ENCODE measurements at regions not wholly inside any gene's neighbourhood (a gene's known extent, or its start where the extent isn't known, plus 50 kb on each side); places are given as distances from the start of the nearest gene placed in this dataset.

DNA sequence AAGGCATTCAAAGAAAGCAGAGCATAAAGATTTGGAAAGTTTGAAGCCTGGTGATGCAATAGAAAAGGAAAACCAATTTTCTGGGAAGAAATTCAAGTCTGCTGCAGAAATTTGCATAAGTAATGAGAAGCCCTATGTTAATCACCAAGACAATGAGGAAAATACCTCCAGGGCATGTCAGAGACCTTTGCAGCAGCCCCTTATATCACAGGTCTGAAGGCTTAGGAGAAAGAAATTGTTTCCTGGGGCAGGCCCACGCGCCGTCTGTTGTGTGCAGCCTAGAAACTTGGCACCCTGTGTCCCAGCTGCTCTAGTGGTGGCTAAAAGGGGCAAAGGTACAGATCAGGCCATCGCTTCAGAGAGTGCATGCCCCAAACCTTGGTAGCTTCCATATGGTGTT is 495.3 kb upstream of the CDH6 start:
- DNase-seq: no peak

GRCh38 chr5:30693326-30693725 is 500.2 kb upstream of the CDH6 start:
- DNase-seq: no peak

GRCh38 chr5:30690931-30691330 is 502.6 kb upstream of the CDH6 start:
- no peak for DNase-seq

DNA sequence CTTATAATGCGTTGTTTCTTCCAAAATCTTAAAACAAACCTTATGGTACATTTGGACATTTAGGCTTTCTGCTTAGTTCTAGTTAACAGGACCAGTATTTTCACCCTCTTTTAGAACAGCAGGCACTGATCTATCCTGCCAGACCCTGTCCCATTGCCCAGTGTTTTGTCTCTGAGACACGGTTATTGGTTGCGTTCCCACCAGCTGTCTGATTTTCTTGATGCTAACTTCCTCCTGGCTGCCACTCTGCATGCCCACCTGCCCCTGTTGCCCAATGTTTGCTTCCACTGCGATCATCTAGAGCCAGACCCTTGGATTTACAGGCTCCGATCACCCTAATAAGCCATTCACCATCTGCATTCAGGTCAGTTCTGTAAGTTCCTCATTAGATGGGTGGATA is 506.0 kb upstream of the CDH6 start:
- no peak for DNase-seq

GRCh38 chr5:30686530-30686929 is 507.0 kb upstream of the CDH6 start:
- DNase-seq: no peak

- no peak for DNase-seq
Measured at GRCh38 chr5:30676223-30676840, 517.2 kb upstream of the CDH6 start.

- DNase-seq: no peak
Measured at GRCh38 chr5:30667293-30667692, 526.2 kb upstream of the CDH6 start.

DNA sequence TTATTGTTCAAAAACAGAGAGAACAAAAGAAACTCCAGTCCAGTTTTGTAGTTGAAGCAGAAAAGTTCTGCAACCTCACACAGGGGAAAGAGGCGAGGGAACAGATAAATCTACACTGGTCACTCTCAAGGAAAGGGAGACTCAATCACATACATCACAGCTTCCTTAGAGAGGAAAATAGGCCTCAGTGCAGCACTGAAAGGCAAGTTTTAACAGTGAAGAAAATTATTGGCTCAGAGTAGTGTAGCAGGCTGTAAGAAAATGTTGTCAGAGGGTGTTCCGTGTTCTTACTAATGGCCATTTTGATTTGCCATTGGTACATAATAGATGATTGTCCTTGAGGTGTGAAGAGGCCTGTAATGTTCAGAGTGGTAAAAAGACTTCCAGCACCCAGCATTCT is 530.0 kb upstream of the CDH6 start:
- no peak for DNase-seq

GRCh38 chr5:30662373-30662772 is 531.1 kb upstream of the CDH6 start:
- no peak for DNase-seq

GRCh38 chr5:30661730-30662129 is 531.8 kb upstream of the CDH6 start:
- no peak for DNase-seq

DNA sequence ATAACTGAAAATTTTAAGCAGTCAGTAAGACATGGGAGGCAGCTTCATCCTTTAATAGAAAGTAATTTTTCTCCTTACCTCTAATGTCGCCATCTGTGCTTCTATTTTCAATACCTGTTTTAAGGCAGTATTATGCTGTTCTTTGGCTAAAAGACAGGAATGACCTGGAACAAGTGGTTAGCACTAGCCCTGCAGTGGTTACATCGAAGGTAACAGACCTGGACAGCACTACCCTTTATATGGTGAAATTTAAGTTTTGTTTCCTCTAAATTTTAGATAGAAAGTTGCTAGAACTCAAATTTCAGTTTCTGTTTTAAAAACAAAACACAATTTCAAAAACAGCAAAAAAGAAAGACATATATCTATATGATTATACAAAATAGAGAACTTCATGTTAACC is 534.1 kb upstream of the CDH6 start:
- no peak for DNase-seq

GRCh38 chr5:30650311-30650710 is 543.2 kb upstream of the CDH6 start:
- no peak for DNase-seq

- no peak for DNase-seq
Measured at GRCh38 chr5:30638899-30639298, 554.6 kb upstream of the CDH6 start.

- no peak for DNase-seq
Measured at GRCh38 chr5:30627945-30628344, 565.5 kb upstream of the CDH6 start.

DNA sequence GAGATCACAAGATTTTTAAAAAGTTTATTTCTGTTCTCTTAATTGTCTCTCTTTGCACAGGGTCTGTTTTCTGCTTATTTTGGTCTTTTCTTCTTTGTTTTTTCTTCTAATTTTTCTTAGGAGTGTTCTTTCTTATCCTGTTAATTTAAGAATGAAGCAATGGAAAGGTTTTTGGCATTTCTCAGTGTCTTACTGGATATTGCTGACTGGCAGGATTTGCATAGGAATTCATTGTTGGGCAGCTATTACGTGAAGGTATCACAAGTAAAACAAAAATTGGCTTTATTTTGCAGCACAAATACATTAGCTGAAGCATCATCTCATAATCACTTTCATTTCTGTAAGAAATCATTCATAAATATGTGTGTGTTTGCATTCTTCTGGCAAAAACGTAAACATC is 566.9 kb upstream of the CDH6 start:
- no peak for DNase-seq

DNA sequence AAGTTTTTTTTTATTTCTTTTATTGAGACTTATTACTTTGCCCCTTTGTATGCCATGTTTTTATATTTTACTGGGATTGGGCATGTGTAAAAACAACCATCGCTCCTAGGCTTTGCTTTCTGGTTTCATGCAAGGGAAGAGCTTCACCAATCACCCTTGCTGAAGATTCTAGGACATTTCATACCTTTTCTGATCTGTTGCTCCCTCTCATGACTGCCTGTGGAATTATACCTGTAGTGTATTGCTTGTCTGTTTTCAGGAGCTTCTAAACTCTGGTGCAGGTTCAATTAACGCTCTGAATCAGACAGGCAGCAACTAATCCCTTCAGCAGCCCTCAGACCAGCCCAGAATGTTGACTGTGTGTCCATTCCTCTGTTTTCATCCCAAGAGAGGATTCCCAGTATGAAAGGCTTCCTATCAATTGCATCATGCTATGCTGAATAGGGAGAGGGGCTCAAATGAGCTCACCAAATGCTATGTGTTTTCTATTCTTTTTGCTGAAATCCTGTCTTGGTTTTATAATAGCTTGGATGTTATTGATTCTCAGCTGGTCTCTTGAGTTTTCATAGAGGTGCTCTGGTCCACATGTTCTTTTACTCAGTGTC is 572.9 kb upstream of the CDH6 start:
- no peak for DNase-seq

DNA sequence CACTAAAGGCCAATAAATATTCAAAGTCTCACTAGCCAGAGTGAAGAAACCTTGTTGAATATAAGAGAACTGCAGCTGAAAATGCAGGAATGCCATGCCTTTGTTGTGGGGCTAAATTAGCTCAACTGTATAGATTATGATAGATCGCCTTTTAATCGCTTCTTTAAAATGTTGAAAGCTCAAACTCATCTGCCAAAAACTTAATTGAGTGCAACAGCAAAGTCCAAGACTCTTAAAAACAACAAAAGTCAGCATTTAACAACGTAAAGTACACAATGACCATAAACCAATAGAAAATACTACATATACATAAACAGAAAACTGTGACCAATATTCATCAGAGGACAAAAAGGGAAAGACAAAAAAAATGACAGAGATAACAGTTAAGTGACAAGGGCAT is 585.0 kb upstream of the CDH6 start:
- no peak for DNase-seq

GRCh38 chr5:30607301-30607894 is 586.1 kb upstream of the CDH6 start:
- no peak for DNase-seq

- no peak for DNase-seq
Measured at GRCh38 chr5:30605693-30606268, 587.7 kb upstream of the CDH6 start.

- DNase-seq: no peak
Measured at GRCh38 chr5:30604648-30605262, 588.7 kb upstream of the CDH6 start.

DNA sequence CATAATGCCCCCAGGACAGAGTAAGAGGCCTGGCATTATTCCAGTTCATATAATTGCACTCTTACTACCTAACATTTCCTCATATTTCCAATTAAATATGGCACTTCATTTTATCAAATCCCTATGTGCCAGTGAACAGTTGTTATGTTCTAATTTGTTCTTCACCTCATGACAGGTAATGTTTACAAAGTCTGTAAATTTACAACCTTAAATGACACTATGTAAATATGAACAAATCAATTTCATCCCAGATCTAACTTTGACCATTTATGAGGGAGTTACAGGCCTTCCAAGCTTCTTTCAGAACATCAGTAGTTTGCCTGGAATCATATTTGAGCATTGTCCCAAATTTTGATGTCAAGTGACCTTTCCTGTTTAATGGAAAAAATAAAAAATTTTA is 592.6 kb upstream of the CDH6 start:
- no peak for DNase-seq

GRCh38 chr5:30596495-30597064 is 596.9 kb upstream of the CDH6 start:
- no peak for DNase-seq

GRCh38 chr5:30594331-30594730 is 599.2 kb upstream of the CDH6 start:
- DNase-seq: no peak

DNA sequence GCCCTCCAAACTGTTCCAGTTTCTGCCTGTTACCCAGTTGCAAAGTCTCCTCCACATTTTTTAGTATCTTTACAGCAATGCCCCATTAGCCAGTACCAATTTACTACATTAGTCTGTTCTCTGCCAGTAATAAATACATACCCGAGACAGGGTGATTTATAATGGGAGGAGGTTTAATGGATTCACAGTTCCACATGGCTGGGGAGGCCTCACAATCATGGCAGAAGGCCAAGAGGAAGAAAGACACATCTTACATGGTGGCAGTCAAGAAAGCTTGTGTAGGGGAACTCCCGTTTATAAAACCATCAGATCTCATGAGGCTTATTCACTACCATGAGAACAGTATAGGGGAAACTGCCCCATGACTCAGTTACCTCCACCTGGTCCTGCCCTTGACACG is 600.7 kb upstream of the CDH6 start:
- DNase-seq: no peak
